HepG2 (cell line): ENCODE measurements at regions not wholly inside any gene's neighbourhood (a gene's known extent, or its start where the extent isn't known, plus 50 kb on each side); places are given as distances from the start of the nearest gene placed in this dataset.

ENCODE experiments used
- ATAC-seq: fragments of 200-7000 bp; cut with Tn5 transposase; 3 replicates; pipeline ENCODE4 v1.9.1; 2020; ENCODE audit warnings: mild to moderate bottlenecking, moderate library complexity
- BruUV-seq: library from RNA; stranded (reverse); fragments of 400-500 nt; replicated peaks from 2 replicates; lab custom pipeline; 2021; lab: Mats Ljungman, UMichigan
- CTCF ChIA-PET: fragments of 300-600 bp; formaldehyde crosslinking; extraction: SDS; loops from one replicate; lab custom pipeline; 2021; ENCODE audit warnings: low total read pairs, inconsistent platforms, low intra/inter-chr PET ratio; lab: Yijun Ruan, JAX
- POLR2A ChIA-PET: fragments of 350-600 bp; sonication (Branson Sonifier 250); formaldehyde crosslinking; loops from one replicate; lab custom pipeline; 2020; ENCODE audit warnings: antibody characterized with exemption, inconsistent platforms; lab: Yijun Ruan, JAX
- DNase-seq: peaks from one replicate; pipeline ENCODE4 v3.0.0-alpha.2; 2015; ENCODE audit warnings: low spot score
- FAIRE-seq: peaks from 3 replicates; lab custom pipeline; 2011; peaks lifted over from hg19 to GRCh38; lab: Jason Lieb, UNC
- H2AFZ ChIP-seq: one replicate; pipeline ENCODE4 v1.6.1; 2011; ENCODE audit warnings: low read length, inconsistent platforms
- H3K27ac ChIP-seq: fragments of 300-600 bp; 3 replicates; pipeline ENCODE4 v1.8.0; 2011; ENCODE audit warnings: mixed run types, mild to moderate bottlenecking, mixed read lengths, low read length, inconsistent platforms; ENCODE audit not compliant: insufficient read depth; ENCODE audit errors: extremely low read length
- H3K27me3 ChIP-seq, 2 experiments: fragments of 200-600 bp in 1 of 2; 2 replicates in 1 of 2; 3 replicates in 1 of 2; pipeline versions ENCODE4 v1.6.0 to v1.8.0; 2011; ENCODE audit warnings: low read length in 2 of 2, mild to moderate bottlenecking in 2 of 2, moderate library complexity in 2 of 2, inconsistent platforms in 1 of 2; ENCODE audit not compliant: insufficient read depth in 2 of 2, control insufficient read depth in 1 of 2
- H3K36me3 ChIP-seq, 2 experiments: fragments of 200-600 bp in 1 of 2; replicated peaks in 1 of 2; 2 replicates in 1 of 2; 3 replicates in 1 of 2; pipeline versions ENCODE4 v1.5.1 to v1.8.0; 2011; ENCODE audit warnings: low read length in 2 of 2, inconsistent platforms in 1 of 2; ENCODE audit not compliant: insufficient read depth in 2 of 2, control insufficient read depth in 1 of 2
- H3K4me1 ChIP-seq: 2 replicates; pipeline ENCODE4 v1.5.1; 2012; ENCODE audit warnings: low read length, inconsistent platforms; ENCODE audit not compliant: insufficient read depth
- H3K4me2 ChIP-seq: 2 replicates; pipeline ENCODE4 v1.6.0; 2011; ENCODE audit warnings: low read depth, low read length, inconsistent platforms
- H3K4me3 ChIP-seq, 3 experiments: fragments of 200-600 bp in 1 of 3; sonication (generic), shearing (Covaris generic) in 1 of 3; replicated peaks in 1 of 3; 2 replicates each; pipeline ENCODE4 v1.5.1; 2011 to 2016; ENCODE audit warnings: low read length in 3 of 3, inconsistent platforms in 2 of 3, low read depth in 2 of 3, mild to moderate bottlenecking in 2 of 3, control low read depth in 1 of 3, mixed read lengths in 1 of 3; ENCODE audit not compliant: insufficient read depth in 1 of 3
- H3K79me2 ChIP-seq: one replicate; pipeline ENCODE4 v1.6.1; 2011; ENCODE audit warnings: low read length, inconsistent platforms; ENCODE audit not compliant: insufficient read depth
- H3K9ac ChIP-seq: 2 replicates; pipeline ENCODE4 v1.6.0; 2011; ENCODE audit warnings: mild to moderate bottlenecking, low read depth, low read length, inconsistent platforms; ENCODE audit not compliant: insufficient read depth
- H3K9me3 ChIP-seq: 2 replicates; pipeline ENCODE4 v1.5.1; 2012; ENCODE audit warnings: mild to moderate bottlenecking, low read length
- H4K20me1 ChIP-seq: 2 replicates; pipeline ENCODE4 v1.6.0; 2011; ENCODE audit warnings: inconsistent platforms, mild to moderate bottlenecking, low read length, moderate library complexity; ENCODE audit not compliant: insufficient read depth
- CHD4 ChIP-seq: fragments of 200-600 bp; sonication (generic); IDR thresholded peaks from 2 replicates; pipeline ENCODE4 v1.7.0; 2017; ENCODE audit warnings: mild to moderate bottlenecking, low read length, borderline replicate concordance
- EED ChIP-seq: sonication (generic); formaldehyde crosslinking; IDR thresholded peaks from 2 replicates; pipeline ENCODE4 v1.5.0; 2020; ENCODE audit warnings: mild to moderate bottlenecking, missing genetic modification reagents
- KLF13 ChIP-seq: sonication (generic); formaldehyde crosslinking; IDR thresholded peaks from 2 replicates; pipeline ENCODE4 v1.4.0; 2020; ENCODE audit warnings: mild to moderate bottlenecking, missing genetic modification reagents
- MAFF ChIP-seq: IDR thresholded peaks from 2 replicates; pipeline ENCODE4 v1.6.1; 2011; ENCODE audit warnings: low read depth, low read length, improper control_type of control experiment
- MAFK ChIP-seq, 2 experiments: IDR thresholded peaks in 1 of 2; conservative IDR thresholded peaks in 1 of 2; 2 replicates each; pipeline ENCODE4 v1.6.1; 2011; ENCODE audit warnings: improper control_type of control experiment in 2 of 2, low read length in 2 of 2
- ZSCAN31 ChIP-seq: sonication (generic); formaldehyde crosslinking; IDR thresholded peaks from 2 replicates; pipeline ENCODE4 v1.5.0; 2020; ENCODE audit warnings: low read depth, mild to moderate bottlenecking, missing genetic modification reagents
- WGBS: methylation state at CpG from one replicate; pipeline ENCODE4 v1.1.6; 2017; ENCODE audit warnings: low lambda C conversion rate; 5-methylcytosine and 5-hydroxymethylcytosine counted together
- in situ Hi-C: cut with HindIII; loops from 2 replicates; pipeline ENCODE4 v1.10.0; 2017; ENCODE audit warnings: low pct_unique_long_range_greater_than_20kb; ENCODE audit not compliant: extremely low pct_ligation_motif_present
- intact Hi-C: fragments of 100-400 bp; cut with micrococcal nuclease; formaldehyde crosslinking; loops from one replicate; pipeline ENCODE4 v1.10.0; 2022; ENCODE audit not compliant: unreplicated experiment
- TF ChIP-seq, protein P1 (sequence below): sonication (generic); formaldehyde crosslinking; IDR thresholded peaks from 2 replicates; pipeline ENCODE4 v1.5.1; 2020; ENCODE audit warnings: mild to moderate bottlenecking, missing genetic modification reagents
- TF ChIP-seq, protein P2 (sequence below): IDR thresholded peaks from 2 replicates; pipeline ENCODE4 v1.6.1; 2016; ENCODE audit warnings: low read depth, control low read depth

DNA sequence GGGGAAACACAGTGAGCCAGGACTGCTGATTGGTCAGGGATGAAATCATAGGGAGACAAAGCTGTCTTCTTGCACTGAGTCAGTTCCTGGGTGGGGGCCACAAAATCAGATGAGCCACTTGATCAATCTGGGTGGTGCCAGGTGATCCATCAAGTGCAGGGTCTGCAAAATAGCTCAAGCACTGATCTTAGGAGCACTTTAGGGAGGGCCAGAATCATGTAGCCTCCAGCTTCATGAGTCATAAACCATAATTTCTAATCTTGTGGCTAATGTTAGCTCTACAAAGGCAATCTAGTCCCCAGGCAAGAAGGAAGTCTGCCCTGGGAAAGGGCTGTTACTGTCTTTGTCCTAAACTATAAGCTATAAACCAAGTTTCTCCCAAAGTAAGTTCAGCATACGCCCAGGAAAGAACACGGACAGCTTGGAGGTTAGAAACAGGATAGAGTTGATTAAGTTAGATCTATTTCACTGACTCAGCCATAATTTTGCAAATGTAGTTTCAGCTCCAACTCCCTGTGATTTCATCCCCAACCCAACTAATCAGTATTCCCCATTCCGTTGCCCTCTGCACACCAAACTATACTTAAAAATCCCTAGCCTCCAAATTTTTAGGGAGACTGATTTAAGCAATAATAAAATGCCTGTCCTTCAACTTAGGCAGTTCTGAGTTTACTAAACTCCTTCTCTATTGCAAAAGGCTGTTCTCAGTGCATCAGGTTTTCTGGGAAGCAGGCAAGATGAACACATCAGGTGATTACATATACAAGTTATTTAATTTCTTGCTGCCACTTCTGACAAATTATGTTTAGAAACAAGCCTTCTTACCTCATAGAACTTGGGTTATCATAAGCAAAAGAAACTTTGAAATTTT lies 226.9 kb upstream of the SPOPL start:
- POLR2A ChIA-PET = interaction anchor here (1.3 kb wide), 1 partner anchor 53 kb away, joined by 3 read pairs; no protein-coding TSS in a partner anchor
- Histone ChIP-seq H3K9me3 (no peaks in the 10 kb centered on the region), H3K27ac (peak overlapping the region; percentile 53), H3K27me3 (no peaks in the 10 kb centered on the region), H3K9ac (peak overlapping the region; percentile 36; the same call in 1 of the 2 replicates), H3K4me1 (peaks cover 64% of the 10 kb centered on the region), H2AFZ (no peak overlapping the region), H4K20me1 (no peaks in the 10 kb centered on the region), H3K4me3 (no peak overlapping the region), H3K36me3 (no peaks in the 10 kb centered on the region), H3K4me2 (peak overlapping the region; percentile 77; the same call in 1 of the 2 replicates), H3K79me2 (no peaks in the 10 kb centered on the region)
- DNase-seq (no peak), ATAC-seq (no peak), FAIRE-seq (no peak)
- CTCF ChIA-PET = no interaction called here
- no peak for TF ChIP-seq CHD4
- TF ChIP-seq, protein P1, sequence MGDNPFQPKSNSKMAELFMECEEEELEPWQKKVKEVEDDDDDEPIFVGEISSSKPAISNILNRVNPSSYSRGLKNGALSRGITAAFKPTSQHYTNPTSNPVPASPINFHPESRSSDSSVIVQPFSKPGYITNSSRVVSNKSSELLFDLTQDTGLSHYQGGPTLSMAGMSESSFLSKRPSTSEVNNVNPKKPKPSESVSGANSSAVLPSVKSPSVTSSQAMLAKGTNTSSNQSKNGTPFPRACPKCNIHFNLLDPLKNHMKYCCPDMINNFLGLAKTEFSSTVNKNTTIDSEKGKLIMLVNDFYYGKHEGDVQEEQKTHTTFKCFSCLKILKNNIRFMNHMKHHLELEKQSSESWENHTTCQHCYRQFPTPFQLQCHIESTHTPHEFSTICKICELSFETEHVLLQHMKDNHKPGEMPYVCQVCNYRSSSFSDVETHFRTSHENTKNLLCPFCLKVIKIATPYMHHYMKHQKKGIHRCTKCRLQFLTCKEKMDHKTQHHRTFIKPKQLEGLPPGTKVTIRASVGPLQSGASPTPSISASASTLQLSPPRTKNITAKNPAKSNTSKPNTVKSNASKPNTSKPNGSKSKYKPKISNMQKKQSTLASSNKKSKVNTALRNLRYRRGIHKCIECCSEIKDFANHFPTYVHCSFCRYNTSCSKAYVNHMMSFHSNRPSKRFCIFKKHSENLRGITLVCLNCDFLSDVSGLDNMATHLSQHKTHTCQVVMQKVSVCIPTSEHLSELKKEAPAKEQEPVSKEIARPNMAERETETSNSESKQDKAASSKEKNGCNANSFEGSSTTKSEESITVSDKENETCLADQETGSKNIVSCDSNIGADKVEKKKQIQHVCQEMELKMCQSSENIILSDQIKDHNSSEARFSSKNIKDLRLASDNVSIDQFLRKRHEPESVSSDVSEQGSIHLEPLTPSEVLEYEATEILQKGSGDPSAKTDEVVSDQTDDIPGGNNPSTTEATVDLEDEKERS (CRISPR knock-in tag) = no peak
- TF ChIP-seq MAFK (conservative IDR thresholded peaks at IDR 0.05 in 1 of 2, IDR thresholded peaks at IDR 0.05 in 1 of 2; ENCODE audit: low read length in 2 of 2) = peak; percentile 60 to 79
- peak; percentile 65 for TF ChIP-seq MAFF
- TF ChIP-seq, protein P2, sequence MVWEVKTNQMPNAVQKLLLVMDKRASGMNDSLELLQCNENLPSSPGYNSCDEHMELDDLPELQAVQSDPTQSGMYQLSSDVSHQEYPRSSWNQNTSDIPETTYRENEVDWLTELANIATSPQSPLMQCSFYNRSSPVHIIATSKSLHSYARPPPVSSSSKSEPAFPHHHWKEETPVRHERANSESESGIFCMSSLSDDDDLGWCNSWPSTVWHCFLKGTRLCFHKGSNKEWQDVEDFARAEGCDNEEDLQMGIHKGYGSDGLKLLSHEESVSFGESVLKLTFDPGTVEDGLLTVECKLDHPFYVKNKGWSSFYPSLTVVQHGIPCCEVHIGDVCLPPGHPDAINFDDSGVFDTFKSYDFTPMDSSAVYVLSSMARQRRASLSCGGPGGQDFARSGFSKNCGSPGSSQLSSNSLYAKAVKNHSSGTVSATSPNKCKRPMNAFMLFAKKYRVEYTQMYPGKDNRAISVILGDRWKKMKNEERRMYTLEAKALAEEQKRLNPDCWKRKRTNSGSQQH (CRISPR knock-in tag) = no peak
- TF ChIP-seq EED (CRISPR knock-in tag) = no peak
- TF ChIP-seq KLF13 (CRISPR knock-in tag) = no peak
- no peak for TF ChIP-seq ZSCAN31 (CRISPR knock-in tag)
- intact Hi-C loops = loop anchor here (5.0 to 10.0 kb wide), 5 partner anchors 92 to 553 kb away; partner anchors contain the start of gene SPOPL
- 95% methylated on average over 3 of the region's 3 CpGs for WGBS
- in situ Hi-C loops = no loop called here
- BruUV-seq = no TSS peak
